ENCODE measurements at regions not wholly inside any gene's neighbourhood (a gene's known extent, or its start where the extent isn't known, plus 50 kb on each side); places are given as distances from the start of the nearest gene placed in this dataset.
A peak's percentile ranks its signal among the peaks of the same experiment; 100 is the strongest.
"Not testable (repeated sequence)": the region's sequence is repeated elsewhere in the genome, so short reads cannot be mapped to it uniquely, and the experiment has no call there.

DNA sequence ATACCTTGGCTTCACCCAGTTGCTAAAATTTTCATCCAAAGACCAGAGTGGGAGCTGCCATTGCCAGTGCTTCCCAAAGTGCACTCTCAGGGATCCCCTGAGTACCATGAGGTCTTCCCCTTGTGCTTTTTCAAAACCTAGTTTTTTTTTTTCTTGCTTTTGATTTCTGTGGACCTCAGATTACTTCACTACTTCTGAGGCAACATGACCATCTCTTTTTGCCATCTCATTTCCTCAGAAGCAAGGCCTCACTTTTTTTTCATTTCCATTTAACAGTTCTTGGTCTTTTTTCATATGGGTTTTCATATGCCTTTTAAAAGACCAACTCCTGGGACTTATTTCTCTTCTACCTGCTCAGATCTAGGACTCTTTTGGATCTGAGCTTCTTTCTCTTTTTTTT, 64.1 kb upstream of the MMS22L start:
- DNase-seq = no peak

DNA sequence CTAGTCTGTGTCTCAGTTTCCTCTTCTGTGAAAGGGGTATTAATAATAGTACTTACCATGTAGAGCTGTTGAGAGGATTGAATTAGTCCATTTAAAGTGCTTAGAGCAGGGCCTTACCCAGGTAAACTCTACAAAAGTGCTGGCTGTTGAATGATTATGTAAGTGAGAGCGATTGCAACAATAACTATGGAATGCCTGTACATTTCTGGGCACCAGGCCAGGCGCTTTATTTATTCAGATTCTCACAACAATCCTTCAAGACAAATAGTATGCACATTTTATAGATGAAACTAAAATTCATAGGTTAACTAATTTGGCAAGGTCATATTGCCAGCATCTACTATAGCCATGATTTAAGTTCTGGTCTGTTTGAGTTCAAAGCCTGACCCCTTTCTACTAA, 78.3 kb upstream of the MMS22L start:
- DNase-seq = no peak

DNA sequence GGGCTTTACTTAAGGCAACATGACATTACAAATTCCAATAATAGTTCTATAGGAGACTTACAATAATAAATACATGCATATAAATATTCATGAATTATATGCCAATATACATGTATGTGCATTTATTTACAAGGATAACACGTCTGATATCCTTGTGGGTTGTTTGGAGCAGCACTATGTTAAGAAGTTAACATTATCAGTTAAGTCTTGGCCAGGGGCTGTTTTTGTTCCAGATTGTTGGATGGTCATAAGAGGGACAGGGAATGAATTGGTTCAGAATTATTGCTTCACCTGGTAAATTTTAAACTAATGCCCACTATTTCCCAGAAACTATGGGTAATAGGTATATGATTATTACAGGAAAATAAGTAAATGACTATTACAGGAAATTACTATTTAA, 81.3 kb upstream of the MMS22L start:
- DNase-seq = no peak

DNA sequence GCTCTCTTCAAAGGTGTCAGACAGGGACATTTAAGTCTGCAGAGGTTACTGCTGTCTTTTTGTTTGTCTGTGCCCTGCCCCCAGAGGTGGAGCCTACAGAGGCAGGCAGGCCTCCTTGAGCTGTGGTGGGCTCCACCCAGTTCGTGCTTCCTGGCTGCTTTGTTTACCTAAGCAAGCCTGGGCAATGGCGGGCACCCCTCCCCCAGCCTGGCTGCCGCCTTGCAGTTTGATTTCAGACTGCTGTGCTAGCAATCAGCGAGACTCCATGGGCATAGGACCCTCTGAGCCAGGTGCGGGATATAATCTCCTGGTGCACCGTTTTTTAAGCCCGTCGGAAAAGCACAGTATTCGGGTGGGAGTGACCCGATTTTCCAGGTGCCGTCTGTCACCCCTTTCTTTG, 99.1 kb upstream of the MMS22L start:
- not testable (repeated sequence) for DNase-seq

DNA sequence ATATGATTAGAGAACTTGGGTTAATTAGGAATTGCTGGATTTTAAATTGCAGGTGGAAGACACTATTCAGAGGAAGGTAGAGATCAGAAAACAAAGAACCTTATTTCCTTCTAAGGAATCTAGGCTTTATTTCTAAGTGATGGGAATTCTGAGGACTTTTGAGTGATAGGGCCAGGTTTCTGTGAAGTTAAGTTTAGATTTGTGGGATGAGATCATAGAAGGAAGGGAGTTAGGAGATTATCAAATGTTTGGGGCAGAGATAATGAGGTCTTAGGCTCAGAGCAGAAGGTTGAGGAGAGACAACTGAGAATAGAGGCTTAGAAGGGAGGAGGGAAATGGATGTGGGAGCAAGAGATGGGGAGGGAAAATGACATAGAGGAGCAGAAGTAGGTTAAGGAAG, 109.7 kb upstream of the MMS22L start:
- no peak for DNase-seq

DNA sequence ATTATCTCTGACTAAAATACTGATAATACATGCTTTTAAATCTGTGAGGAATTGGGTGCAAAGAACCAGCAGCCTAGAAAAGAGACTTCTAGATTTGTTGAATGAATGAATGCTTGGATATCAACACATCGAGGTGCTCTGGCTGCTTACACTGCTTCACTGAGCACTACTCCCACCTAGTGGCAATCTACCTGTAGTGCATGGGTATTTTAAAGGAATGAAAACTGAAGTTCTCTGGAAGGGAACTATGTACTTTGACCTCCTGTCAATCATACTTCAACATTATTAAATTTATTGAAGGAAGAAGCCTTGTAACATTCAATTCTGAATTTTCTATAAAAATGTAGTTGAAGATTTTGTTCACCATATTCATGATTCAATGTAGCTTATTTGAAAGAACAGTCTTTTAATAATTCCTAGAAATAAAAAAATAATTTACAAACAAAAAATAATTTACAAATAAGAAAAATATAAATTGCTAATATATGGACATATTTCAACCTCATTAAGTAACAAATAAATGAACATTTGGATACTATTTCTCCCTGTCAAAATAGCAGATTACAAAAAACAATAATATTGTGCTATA, 111.2 kb upstream of the MMS22L start:
- DNase-seq = peak; percentile 8

DNA sequence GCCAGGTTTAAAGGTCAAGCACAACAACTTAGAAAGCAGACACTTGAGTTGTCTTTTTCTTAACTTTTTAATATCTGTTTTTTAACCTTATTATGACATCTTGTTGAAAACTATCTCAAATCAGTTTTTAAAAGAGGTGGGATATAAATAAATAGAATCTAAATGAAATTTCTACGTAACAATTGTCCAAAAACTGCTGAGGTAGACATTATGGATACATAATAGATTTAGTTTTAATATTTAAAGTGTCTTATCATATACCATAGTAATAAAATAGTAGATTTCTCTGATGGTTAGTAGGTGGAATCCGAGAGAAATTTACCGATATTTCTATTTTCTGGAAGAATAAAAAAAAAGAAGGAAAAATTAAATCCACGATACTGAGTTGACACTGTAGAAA, 113.9 kb upstream of the MMS22L start:
- no peak for DNase-seq

DNA sequence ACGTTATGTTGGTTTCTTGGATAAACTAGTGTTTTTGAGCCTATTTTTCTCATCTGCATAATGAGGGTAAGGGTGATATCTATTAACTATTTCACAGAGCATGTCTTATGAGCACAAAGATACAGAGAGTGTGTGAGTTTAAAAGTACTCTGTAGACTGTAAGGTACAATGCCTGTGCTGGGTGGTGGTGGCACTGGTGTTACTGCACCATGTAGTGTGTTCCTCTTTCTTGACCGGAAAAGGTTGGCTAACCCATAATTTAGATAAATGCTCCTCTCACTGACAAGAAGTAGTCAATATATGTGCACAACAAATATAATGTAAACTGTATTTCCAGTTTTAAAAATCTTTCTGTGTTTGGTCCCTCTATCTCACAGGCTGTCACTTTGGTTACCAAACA, 116.2 kb upstream of the MMS22L start:
- no peak for DNase-seq

DNA sequence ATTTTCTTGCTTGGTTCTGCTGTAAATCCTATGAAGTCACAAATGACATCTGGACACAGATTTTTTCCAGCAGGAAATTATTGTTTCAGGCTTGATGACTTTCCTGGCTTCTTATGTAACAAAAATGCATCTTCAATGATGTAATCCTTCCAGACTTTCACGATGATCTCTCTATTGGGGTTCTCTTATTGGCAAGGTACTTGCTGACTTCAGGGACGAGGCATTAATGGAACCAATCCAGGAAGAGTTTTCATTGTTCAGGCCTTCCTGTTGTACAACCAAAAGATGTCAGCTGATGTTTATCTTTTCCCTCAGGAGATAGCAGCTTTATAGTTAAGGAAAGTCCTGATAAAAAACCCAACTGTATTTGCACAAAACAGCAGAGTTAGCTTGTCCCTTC, 118.5 kb upstream of the MMS22L start:
- no peak for DNase-seq

DNA sequence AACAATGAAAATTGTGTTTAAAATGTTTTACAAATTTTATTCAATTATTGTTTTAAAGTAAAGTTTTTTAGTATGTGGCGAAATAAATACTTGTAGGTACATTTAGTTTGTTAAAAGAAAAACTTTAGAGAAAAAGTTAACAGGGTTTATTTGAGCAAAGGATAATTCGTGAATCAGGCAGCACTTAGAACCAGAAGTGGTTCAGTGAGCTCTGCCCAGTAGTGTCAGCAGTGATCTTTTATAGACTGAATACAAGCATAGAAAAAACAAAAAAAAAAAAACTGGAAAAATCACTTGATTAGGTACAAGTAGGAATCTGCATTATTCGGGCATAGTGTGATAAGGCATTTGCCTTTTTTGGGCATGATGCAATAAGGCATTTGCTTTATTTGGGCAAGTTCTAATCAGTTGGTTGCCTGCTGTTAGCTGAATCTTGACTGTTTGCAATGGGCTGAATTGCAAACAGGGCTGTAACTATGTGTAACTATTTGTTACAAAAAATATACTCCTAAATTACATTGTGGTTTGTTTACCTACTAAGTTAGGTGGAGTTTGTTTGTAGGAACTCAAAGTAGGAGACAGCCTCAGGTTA, 122.9 kb upstream of the MMS22L start:
- DNase-seq = no peak

DNA sequence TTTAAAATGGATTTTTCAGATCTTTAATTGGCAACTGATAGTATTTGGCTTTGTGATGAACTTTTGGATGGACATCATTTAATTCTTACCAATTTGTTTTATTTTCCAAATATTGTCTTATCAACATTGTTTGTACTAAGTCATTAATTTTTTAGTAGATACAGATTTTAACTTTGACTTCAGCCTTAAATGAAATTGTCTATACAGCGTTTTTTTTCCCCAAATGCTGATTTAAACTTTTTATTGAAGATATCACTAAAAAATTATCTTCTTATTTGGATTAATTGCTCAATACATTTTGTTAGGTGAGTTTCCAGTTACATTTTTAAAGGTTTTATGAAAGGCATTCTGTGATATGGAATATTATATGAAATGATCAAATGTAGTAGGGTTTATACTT, 123.6 kb upstream of the MMS22L start:
- DNase-seq = no peak

DNA sequence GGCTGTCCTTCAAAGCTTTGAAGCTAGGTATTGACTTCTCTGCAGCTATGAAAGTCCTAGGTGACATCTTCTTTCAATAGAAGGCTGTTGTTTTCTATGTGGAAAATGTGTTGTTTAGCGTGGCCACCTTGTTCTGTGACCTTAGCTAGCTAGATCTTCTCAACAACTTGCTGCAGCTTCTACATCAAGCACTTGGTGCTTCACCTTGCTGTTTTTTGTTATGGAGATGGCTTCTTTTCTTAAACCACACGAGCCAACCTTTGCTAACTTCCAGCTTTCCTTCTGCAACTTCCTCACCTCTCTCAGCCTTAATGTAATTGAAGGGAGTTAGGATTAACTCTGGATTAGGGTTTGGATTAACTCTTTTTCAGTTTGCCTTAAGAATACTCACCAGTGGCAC, 128.6 kb upstream of the MMS22L start:
- no peak for DNase-seq

DNA sequence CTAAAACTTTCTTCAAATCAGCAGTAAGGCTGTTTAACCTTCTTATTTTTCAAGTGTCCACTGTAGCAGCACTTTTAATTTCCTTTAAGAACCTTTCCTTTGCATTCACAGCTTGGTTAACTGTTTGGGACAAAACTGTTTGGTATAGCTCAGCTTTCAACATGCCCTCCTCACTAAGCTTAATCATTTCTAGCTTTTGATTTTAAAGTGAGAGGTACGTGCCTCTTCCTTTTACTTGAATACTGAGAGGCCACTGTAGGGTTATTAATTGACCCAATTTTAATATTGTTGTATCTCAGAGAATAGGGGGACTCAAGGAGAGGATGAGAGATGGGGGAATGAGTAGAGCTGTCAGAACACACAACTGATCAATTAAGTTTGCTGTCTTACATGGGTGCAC, 129.5 kb upstream of the MMS22L start:
- no peak for DNase-seq

DNA sequence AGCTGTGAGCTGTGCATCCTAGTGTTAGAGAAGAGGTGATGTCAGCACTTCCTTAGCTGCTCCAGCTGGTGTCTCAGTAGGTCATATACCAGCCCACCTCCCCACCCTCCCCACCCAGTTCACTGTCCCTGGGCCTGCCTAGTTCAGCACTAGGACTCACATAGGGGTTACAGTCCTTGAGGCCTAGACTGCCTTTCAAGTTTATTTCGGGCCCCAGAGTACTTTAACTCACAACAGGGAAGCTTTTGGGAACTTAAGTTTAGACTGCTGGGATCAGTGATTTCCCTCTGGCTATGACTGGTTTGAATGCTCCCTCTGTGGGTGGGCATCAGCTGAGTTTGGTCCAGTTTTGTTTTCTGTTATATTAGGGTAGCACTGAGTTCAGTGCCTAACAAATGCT, 139.2 kb upstream of the MMS22L start:
- DNase-seq = no peak

DNA sequence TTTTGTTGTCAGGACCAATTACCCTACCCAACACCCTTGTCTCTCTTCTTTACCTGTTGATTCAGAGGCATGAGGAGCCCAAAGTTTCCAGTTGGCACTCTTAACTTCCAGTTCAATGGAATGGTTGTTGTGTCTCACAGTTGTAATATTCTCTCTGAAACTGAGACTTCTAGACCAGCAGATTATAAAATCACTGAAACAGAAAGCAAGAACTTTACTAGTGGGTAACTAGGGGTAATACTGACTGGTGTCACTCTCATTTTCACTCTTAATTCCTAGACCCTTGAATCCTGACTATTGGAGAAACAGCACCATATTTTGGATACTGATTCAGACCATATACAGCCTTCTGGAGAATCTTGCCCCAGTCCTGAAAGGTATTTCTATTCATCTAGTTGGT, 140.2 kb upstream of the MMS22L start:
- no peak for DNase-seq

DNA sequence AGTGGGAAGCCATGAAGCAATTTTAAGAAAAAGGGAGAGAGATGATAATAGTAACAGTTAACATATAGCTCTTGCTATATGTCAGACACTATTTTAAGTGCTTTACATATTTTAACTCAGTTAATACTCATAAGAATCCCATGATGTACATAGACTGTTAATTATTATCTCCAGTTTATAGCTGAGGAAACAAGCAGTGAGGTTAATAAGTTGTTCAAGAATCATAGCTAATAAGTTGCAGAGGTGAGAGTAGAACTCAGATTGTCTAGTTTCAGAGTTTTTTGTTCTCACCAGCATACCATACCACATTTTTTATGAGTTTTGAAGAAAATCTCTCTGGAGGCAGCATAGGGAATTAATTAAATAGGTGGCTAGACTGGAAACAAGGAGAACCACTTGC, 144.6 kb upstream of the MMS22L start:
- no peak for DNase-seq

DNA sequence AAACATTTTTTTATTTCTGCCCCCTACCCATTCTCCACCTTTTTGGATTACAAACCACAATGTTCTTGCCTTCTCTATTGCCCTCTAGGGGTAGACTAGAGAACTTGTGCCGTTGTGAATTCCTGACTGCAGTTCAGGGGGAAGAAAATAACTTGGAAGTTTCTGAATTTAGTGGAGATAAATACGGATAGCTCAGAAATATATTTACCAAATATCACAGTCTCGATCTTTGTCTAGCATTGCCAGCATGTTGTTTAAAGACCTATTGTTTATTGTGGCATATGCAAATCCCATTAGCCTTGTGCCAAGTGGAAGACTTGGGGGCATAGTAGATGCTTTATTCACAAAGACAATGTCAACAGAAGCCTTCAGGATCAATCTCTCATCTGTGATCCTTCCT, 154.1 kb upstream of the MMS22L start:
- DNase-seq = no peak

DNA sequence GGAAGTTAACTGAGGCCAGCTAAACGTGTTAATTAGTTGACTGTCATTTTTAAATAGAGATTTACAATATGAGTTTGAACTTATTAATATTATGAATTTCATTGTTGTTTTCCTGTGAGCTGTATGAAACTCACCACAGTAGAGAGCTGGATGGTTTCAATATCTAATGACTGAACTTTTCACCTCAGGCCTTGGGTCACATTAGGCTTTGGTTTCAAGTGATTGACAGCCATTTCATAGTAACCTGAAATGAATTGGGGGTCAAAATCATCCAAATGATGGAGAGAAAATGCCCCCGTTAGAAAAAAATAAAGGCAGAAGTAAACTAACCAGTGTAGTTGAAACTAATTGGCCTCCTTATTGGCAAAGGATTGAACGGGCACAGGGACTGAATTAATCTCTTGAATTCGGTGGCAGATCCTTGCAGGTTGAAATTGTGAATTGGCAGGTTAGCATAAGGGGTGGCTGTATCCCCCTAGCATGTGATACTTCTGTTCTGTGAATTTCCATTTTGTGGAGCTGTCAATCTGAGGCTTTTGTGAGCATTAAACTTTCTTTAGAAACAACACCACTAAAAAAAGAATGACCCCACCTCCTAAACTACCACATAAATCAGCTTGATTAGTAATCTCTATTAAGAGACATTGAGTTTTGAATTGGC, 155.1 kb upstream of the MMS22L start:
- no peak for DNase-seq

DNA sequence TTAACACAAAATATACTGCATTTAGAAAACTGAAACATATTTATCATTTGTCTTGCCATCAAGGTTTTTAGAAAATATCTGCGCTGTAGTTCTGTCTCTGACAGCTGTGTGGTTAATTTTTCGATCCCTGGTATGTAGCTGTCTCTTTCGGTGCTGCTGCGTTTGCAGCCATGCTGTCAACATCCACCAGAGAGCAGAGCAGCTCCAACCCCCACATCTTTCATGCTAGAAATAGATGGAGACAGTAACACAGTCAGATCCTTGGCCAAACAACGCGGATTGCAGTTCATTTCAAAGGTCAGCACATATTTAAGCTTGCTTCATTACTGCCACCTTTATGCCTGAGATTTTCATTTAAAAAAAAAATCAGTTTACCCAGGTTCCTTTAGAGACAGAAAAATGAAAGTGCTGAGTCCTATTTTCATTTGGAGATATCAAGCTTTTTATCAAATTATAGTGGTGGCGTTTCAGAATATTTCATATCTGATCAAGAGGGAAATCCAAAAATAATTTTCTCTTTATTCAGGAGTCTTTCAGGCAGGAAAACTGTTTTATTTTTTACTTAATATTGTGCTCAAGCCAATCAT, 157.7 kb upstream of the MMS22L start:
- DNase-seq = no peak

DNA sequence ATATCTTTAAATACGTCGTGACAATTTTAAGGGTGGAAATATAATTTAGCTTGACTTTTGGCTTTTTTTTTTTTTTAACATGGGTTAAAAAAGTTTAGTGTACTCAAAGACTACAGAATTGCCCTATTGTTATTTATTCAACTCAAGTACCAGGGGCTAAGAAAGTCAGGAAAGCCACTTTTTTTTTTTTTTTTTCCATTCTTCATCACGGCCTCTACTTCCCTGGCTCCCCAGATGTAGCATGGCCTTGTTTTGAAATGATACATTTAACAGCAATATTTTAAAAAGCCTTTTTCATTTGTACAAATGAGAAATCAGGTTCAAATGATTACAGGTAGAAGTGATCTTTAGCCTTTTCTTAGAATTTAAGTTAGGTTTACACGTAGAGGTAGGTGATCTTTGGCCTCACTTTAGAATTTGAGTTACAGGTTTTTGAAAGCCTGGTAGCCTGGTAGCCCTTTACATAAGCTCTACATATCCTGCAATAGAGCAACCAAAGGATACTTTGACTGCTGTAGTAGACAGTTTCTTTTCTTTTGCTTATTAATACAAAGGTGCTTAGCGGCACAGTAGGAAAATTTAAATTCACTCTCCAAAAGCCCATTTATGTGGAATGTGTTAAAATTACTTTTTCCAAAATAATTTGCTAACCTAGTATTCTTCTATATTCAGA, 160.5 kb upstream of the MMS22L start:
- no peak for DNase-seq

DNA sequence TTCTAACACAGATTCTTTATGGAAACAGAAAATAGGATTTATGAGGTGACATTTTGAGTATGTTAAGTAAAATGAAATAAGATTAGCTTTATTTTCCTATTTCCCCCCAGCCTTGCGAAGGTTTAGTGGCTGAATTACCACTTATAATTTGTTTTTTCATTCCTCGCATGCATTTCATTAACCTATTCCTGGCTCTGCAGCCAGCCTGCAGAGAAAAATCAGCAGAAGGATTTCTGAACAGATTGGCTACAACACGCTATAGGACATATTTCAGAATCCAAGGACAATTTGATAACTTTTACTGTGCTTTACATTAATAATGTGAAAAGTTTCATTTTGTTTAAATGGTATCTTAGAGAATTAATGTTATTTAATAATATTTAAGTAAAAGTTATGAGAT, 162.4 kb upstream of the MMS22L start:
- no peak for DNase-seq

DNA sequence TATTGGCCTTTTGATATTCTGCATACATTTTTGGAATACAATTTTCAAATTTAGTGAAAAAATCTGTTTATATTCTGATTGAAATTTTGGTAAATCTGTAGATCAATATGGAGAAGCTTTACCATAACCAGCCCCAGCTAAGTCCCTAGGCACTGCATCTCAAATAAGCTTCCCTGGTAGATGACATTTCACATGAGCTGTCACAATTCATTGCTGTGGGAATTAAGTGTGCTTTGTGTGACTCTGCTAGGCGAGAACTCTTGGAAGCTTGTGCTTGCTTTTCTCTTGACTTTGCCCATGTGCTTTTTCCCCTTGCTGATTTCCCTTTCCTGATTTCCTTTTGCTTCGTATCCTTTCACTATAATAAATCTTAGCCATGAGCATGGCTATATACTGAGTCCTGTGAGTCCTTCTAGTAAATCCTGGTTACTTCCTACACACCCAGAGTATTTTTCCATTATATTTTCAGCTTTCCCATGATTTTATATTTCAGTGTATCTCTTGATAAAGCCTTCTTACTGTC, 166.5 kb upstream of the MMS22L start:
- DNase-seq = no peak

DNA sequence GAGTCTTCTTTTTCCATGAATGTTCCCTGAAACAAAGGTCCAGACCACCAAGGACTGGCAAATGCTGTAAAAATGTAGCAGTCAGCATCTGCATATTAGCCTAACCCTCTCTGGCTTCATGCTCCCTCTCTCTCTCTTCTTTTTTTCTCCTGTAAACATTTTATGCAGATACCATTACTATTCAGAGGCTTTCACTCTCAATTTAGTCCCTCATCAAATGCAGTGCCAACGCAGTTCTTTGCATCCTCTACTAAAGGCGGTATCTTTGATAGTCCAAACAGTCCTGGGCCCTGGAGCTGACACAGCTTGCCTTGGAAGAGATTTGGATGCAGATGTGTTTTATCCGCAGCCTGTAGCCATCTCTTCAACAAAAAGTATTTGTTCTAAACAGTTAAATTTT, 167.1 kb upstream of the MMS22L start:
- DNase-seq = no peak

DNA sequence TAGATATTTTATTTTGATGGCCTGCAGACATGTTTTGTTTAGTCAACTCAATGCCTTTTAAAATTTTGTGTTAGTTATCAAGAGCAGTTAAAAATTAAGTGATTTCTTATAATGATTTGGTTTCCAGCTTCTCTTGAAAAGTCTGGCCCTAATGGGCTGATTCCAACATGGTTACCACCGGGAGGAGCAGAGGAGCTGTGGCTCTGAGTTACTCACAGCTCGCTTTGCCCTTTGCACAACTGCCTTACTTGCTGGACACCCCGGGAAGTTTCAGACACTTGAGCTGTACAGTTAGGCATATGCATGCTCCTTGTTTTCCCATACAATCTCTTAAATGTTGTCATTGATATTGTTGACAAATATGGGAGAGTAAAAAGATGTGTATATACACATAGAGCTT, 173.1 kb upstream of the MMS22L start:
- no peak for DNase-seq

All from NCI-H1417 treated with DMSO at 0.1 percent for 48 hours (cell line).